SK-MEL-5 (cell line): ENCODE measurements at regions not wholly inside any gene's neighbourhood (a gene's known extent, or its start where the extent isn't known, plus 50 kb on each side); places are given as distances from the start of the nearest gene placed in this dataset.
"Not testable (repeated sequence)": the region's sequence is repeated elsewhere in the genome, so short reads cannot be mapped to it uniquely, and the experiment has no call there.

Source experiments
- DNase-seq: peaks from one replicate; pipeline ENCODE4 v3.0.0-alpha.2; 2016; ENCODE audit warnings: low read depth, low spot score
- in situ Hi-C: cut with HindIII; loops from 2 replicates; pipeline ENCODE4 v1.10.0; 2016; ENCODE audit warnings: low sequenced_read_pairs, high pct_unique_total_duplicates, low pct_unique_long_range_greater_than_20kb

- peak; percentile 97 for DNase-seq
- in situ Hi-C loops: loop anchor here (25.0 kb wide), 1 partner anchor 195 kb away; no protein-coding TSS in a partner anchor
Observed at GRCh38 chr15:26082221-26083109, 219.3 kb upstream of the ATP10A start.

GRCh38 chr15:26081758-26082220, 218.7 kb upstream of the ATP10A start:
- no peak for DNase-seq
- in situ Hi-C loops: loop anchor here (25.0 kb wide), 1 partner anchor 194 kb away; no protein-coding TSS in a partner anchor

GRCh38 chr15:26075770-26076169, 212.6 kb upstream of the ATP10A start:
- no peak for DNase-seq
- in situ Hi-C loops: loop anchor here (25.0 kb wide), 1 partner anchor 188 kb away; no protein-coding TSS in a partner anchor

DNA sequence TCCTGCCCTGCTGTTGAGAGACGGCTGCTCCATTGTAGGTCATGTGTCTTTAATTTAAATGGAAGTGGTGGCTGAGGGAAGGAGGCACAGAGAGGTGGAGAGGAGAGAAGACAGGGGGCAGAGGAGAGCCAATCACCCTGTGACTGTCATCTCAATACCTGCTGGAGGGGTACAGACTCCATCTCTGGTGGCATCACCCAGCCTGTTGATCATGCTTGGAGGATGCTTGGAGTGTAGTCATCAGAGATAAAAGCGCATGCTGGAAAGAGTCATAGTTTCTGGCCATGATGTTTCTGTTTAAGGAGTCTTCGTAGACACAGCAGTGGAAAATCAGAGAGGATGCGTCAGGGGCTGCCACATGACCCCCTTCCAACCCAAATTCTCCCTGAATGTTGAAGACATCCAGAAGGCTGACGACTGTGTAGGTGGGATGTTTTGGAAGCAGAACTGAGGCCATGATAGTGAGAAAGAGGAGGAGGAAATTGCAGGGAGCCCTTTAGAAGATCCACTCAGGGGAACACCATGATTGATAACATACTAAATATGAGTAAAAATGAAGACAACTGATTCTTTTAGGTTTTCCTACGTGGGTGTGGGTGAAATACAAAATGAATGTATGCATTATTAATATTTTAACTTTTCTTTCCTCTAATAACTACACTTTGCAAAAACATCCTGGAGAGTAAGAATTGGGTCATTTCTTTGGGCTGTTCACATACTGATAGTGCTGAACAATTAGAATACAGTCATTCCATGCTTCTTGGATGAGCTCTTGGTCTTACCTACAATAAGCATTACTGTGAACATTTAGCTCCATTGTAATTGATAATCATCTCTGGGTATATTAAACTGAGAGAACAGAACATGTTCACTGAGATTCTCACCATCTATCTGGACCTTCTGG, 210.6 kb upstream of the ATP10A start:
- peak; percentile 8 for DNase-seq
- in situ Hi-C loops: no loop called here

GRCh38 chr15:26070095-26070532, 207.0 kb upstream of the ATP10A start:
- in situ Hi-C loops: no loop called here
- no peak for DNase-seq

DNA sequence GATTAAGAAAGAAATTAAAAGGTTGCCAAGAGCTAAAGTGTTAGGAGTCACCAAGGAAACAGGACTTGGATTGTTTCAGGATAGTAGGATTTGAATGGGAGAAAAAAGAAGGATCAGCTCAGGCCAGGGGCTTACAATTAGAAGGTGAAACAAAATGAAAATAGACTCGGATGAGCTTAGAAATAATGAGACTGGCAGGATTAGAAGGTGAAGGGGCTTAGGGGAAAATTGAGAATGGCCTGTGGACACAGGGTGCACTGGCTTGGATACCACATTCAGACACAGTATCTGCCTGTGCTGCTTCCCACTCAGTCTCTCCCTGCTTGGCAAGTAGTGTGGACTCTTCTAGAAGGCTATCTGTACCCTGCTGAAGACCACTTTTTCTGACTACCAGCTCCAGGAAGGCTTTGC, 206.1 kb upstream of the ATP10A start:
- in situ Hi-C loops: no loop called here
- no peak for DNase-seq

GRCh38 chr15:26066896-26067295, 203.8 kb upstream of the ATP10A start:
- no peak for DNase-seq
- in situ Hi-C loops: no loop called here

GRCh38 chr15:26065723-26066122, 202.6 kb upstream of the ATP10A start:
- in situ Hi-C loops: no loop called here
- peak; percentile 12 for DNase-seq

DNA sequence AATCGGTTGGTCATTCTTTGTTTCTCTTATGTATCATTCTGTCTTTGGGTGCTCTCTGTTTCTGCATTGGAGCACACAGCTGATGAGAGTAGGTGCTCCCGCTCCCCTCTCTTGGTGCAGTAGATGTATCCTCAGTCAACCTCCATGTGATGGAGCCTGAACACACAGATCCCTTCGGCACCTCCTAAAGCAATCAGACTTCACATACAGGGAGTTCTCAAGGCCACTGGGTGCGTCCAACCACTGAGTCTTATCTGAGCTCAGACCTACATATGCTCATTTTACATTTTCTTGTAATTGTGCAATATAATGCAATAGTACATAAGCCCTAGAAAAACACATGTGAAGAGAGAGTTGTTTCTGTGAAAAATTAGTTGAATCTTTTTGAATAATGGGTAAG, 198.1 kb upstream of the ATP10A start:
- in situ Hi-C loops: no loop called here
- DNase-seq: no peak

GRCh38 chr15:26056766-26057165, 193.6 kb upstream of the ATP10A start:
- in situ Hi-C loops, DNase-seq: not testable (repeated sequence)

- DNase-seq: no peak
- in situ Hi-C loops: no loop called here
Observed at GRCh38 chr15:26051761-26052675, 188.9 kb upstream of the ATP10A start.

- in situ Hi-C loops: no loop called here
- peak; percentile 15 for DNase-seq
Observed at GRCh38 chr15:26050984-26051383, 187.9 kb upstream of the ATP10A start.

- DNase-seq: no peak
- in situ Hi-C loops: no loop called here
Observed at GRCh38 chr15:26049900-26050657, 187.0 kb upstream of the ATP10A start.

DNA sequence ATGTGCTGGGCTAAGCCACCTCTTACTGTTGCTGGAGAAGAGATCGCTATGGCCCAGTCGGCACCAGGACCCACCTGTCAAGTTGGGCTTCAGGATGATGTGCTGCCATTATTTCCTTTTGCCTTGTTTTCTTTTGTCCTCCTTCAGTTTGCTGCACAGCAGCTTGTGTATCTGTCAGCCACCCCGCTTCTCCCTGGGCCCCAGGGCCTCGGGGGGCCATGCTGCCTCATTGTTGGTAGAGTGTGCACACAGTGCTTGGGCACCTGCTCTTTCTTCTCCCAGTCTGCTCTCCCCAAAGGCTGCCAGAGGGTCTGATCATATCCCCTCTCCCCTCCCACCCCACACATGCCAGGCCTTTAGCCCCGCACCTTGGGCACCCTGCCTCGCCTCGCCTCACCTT, 185.5 kb upstream of the ATP10A start:
- DNase-seq: no peak
- in situ Hi-C loops: no loop called here

DNA sequence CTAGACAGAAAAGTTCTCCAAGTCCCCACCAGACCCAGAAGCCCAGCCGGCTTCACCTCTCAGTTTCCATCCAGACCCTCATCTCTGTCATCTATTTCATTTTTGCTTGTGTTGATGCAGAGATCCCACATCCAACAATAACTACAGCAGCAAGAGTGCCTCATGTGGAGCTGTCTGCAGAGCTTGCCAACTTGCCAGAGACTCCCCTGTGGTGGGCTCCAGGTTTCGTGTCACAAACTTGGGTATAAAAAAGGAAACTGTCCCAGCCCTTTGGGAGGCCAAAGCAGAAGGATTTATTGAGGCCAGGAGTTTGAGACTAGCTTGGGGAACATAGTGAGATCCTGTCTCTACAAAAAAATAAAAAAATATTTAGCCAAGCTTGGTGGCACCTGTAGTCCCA, 182.4 kb upstream of the ATP10A start:
- in situ Hi-C loops: no loop called here
- DNase-seq: no peak

DNA sequence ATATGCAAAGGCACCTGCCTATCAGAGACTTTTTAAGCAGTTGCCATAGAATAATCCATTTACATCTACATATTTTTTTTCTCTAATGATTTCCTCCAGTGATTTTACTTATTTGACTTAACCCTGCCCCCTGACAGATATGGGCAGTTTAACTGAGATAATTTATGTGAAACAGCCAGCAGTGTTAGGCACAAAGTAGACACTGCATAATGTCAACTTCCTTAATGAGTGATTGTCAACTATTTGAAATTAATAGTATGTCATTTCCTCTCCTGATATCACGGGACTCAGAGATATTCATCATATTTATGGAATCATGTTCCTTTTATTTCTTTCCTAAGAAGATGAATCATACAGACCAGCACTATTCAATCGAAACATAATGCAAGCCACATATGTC, 179.9 kb upstream of the ATP10A start:
- no peak for DNase-seq
- in situ Hi-C loops: no loop called here

DNA sequence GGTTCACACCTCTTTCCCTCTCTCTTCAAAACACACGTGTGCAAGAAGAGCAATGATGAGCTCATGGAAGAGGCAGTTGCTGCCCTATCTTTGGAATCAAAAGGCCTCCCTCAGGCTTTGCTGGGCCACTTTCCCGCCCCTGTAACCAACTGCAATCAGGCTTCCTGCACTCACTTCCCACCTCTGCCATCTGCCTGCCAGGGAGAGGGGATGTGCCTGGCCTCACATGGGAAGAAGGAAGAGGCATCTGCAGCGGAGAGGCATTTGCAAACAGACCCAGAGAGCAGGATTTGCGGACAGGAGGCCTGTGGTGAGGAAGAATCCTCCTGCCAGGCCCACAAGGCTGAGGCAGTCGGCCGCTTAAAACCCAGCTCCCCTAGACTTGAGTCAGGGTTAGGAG, 175.6 kb upstream of the ATP10A start:
- in situ Hi-C loops: no loop called here
- no peak for DNase-seq
